Osteocyte (in vitro differentiated cells): ENCODE measurements at regions not wholly inside any gene's neighbourhood (a gene's known extent, or its start where the extent isn't known, plus 50 kb on each side); places are given as distances from the start of the nearest gene placed in this dataset.
"Not testable (repeated sequence)": the region's sequence is repeated elsewhere in the genome, so short reads cannot be mapped to it uniquely, and the experiment has no call there.

Experiments used
- DNase-seq: peaks from one replicate; pipeline ENCODE4 v3.0.0; 2021; ENCODE audit warnings: mixed read lengths; ENCODE audit not compliant: unreplicated experiment; ENCODE audit errors: extremely low spot score
- H3K27ac Mint-ChIP-seq: one replicate; pipeline ENCODE4 v1.8.0; 2021; ENCODE audit warnings: mild to moderate bottlenecking, mixed read lengths; ENCODE audit not compliant: unreplicated experiment
- H3K27me3 Mint-ChIP-seq: one replicate; pipeline ENCODE4 v1.8.0; 2021; ENCODE audit warnings: mixed read lengths; ENCODE audit not compliant: unreplicated experiment
- H3K36me3 Mint-ChIP-seq: one replicate; pipeline ENCODE4 v1.8.0; 2021; ENCODE audit warnings: mixed read lengths; ENCODE audit not compliant: unreplicated experiment
- H3K4me1 Mint-ChIP-seq: one replicate; pipeline ENCODE4 v1.8.0; 2021; ENCODE audit warnings: mixed read lengths; ENCODE audit not compliant: unreplicated experiment
- H3K4me3 Mint-ChIP-seq: one replicate; pipeline ENCODE4 v1.8.0; 2021; ENCODE audit warnings: mild to moderate bottlenecking, moderate library complexity, mixed read lengths; ENCODE audit not compliant: unreplicated experiment
- H3K9me3 Mint-ChIP-seq: one replicate; pipeline ENCODE4 v1.8.0; 2021; ENCODE audit warnings: mixed read lengths; ENCODE audit not compliant: unreplicated experiment
- CTCF ChIP-seq: fragments of 200-600 bp; sonication (generic); IDR thresholded peaks from 2 replicates; pipeline ENCODE4 v1.5.0; 2021; ENCODE audit warnings: antibody characterized with exemption, mild to moderate bottlenecking, moderate library complexity

- H3K4me3 Mint-ChIP-seq, result no peak overlapping the region
- no peak overlapping the region for H3K27ac Mint-ChIP-seq
- no peak for DNase-seq
- H3K9me3 Mint-ChIP-seq, result no peaks in the 10 kb centered on the region
- no peak for TF ChIP-seq CTCF
- H3K36me3 Mint-ChIP-seq, result no peaks in the 10 kb centered on the region
- peaks cover 10% of the 10 kb centered on the region for H3K4me1 Mint-ChIP-seq
- no peaks in the 10 kb centered on the region for H3K27me3 Mint-ChIP-seq
Measured at GRCh38 chr20:7159903-7160302, 392.4 kb downstream of the BMP2 start.

- Mint-ChIP-seq H3K27ac (no peak overlapping the region), H3K4me1 (peaks cover 10% of the 10 kb centered on the region), H3K36me3 (no peaks in the 10 kb centered on the region), H3K27me3 (no peaks in the 10 kb centered on the region), H3K4me3 (no peak overlapping the region), H3K9me3 (no peaks in the 10 kb centered on the region)
- DNase-seq, result no peak
- peak; percentile 47 for TF ChIP-seq CTCF
Measured at GRCh38 chr20:7161690-7162089, 394.2 kb downstream of the BMP2 start.

- Mint-ChIP-seq H3K27me3 (peaks cover 2% of the 10 kb centered on the region), H3K4me3 (no peak overlapping the region), H3K4me1 (no peaks in the 10 kb centered on the region), H3K27ac (no peak overlapping the region), H3K9me3 (no peaks in the 10 kb centered on the region), H3K36me3 (no peaks in the 10 kb centered on the region)
- no peak for DNase-seq
- TF ChIP-seq CTCF, result no peak
Measured at GRCh38 chr20:7171911-7172310, 404.4 kb downstream of the BMP2 start.

- Mint-ChIP-seq H3K27me3 (peaks cover 2% of the 10 kb centered on the region), H3K27ac (no peak overlapping the region), H3K4me3 (no peak overlapping the region), H3K4me1 (no peaks in the 10 kb centered on the region), H3K9me3 (no peaks in the 10 kb centered on the region), H3K36me3 (no peaks in the 10 kb centered on the region)
- no peak for TF ChIP-seq CTCF
- no peak for DNase-seq
Measured at GRCh38 chr20:7174554-7174953, 407.1 kb downstream of the BMP2 start.

GRCh38 chr20:7175827-7176226, 408.3 kb downstream of the BMP2 start:
- not testable (repeated sequence) for H3K9me3 Mint-ChIP-seq, H3K27ac Mint-ChIP-seq, H3K4me1 Mint-ChIP-seq, H3K27me3 Mint-ChIP-seq, H3K4me3 Mint-ChIP-seq, DNase-seq, H3K36me3 Mint-ChIP-seq

- H3K36me3 Mint-ChIP-seq, result no peaks in the 10 kb centered on the region
- no peak for TF ChIP-seq CTCF
- H3K27me3 Mint-ChIP-seq, result no peaks in the 10 kb centered on the region
- no peaks in the 10 kb centered on the region for H3K4me1 Mint-ChIP-seq
- no peak overlapping the region for H3K27ac Mint-ChIP-seq
- H3K9me3 Mint-ChIP-seq, result peaks cover 10% of the 10 kb centered on the region
- no peak overlapping the region for H3K4me3 Mint-ChIP-seq
- no peak for DNase-seq
Measured at GRCh38 chr20:7178004-7178403, 410.5 kb downstream of the BMP2 start.
